ENCODE measurements at regions not wholly inside any gene's neighbourhood (a gene's known extent, or its start where the extent isn't known, plus 50 kb on each side); places are given as distances from the start of the nearest gene placed in this dataset.

GRCh38 chr4:111282035-111282434, 659.2 kb upstream of the PITX2 start:
- Mint-ChIP-seq H3K9me3 (ENCODE audit: unreplicated experiment) (no peaks in the 10 kb centered on the region), H3K4me1 (ENCODE audit: unreplicated experiment) (no peaks in the 10 kb centered on the region), H3K27ac (ENCODE audit: unreplicated experiment) (no peak overlapping the region), H3K4me3 (ENCODE audit: unreplicated experiment) (no peak overlapping the region), H3K36me3 (ENCODE audit: low read depth, unreplicated experiment) (no peaks in the 10 kb centered on the region), H3K27me3 (ENCODE audit: unreplicated experiment) (no peaks in the 10 kb centered on the region)
- no peak for DNase-seq (ENCODE audit: low spot score)
- no peak for TF ChIP-seq CTCF (IDR thresholded peaks at IDR 0.05; ENCODE audit: unreplicated experiment)

- Mint-ChIP-seq H3K27me3 (ENCODE audit: unreplicated experiment) (no peaks in the 10 kb centered on the region), H3K4me1 (ENCODE audit: unreplicated experiment) (no peaks in the 10 kb centered on the region), H3K27ac (ENCODE audit: unreplicated experiment) (no peak overlapping the region), H3K9me3 (ENCODE audit: unreplicated experiment) (no peaks in the 10 kb centered on the region), H3K4me3 (ENCODE audit: unreplicated experiment) (no peak overlapping the region), H3K36me3 (ENCODE audit: low read depth, unreplicated experiment) (no peaks in the 10 kb centered on the region)
- DNase-seq (ENCODE audit: low spot score) = peak; percentile 74
- peak; percentile 97 for TF ChIP-seq CTCF (IDR thresholded peaks at IDR 0.05; ENCODE audit: unreplicated experiment)
Measured at GRCh38 chr4:111283066-111283677, 660.3 kb upstream of the PITX2 start.

GRCh38 chr4:111296466-111296865, 673.6 kb upstream of the PITX2 start:
- no peak for DNase-seq (ENCODE audit: low spot score)
- no peaks in the 10 kb centered on the region for H3K36me3 Mint-ChIP-seq (ENCODE audit: low read depth, unreplicated experiment)
- no peaks in the 10 kb centered on the region for H3K4me1 Mint-ChIP-seq (ENCODE audit: unreplicated experiment)
- no peak overlapping the region for H3K27ac Mint-ChIP-seq (ENCODE audit: unreplicated experiment)
- H3K27me3 Mint-ChIP-seq (ENCODE audit: unreplicated experiment) = peaks cover 1% of the 10 kb centered on the region
- no peak overlapping the region for H3K4me3 Mint-ChIP-seq (ENCODE audit: unreplicated experiment)
- TF ChIP-seq CTCF (IDR thresholded peaks at IDR 0.05; ENCODE audit: unreplicated experiment) = no peak
- no peaks in the 10 kb centered on the region for H3K9me3 Mint-ChIP-seq (ENCODE audit: unreplicated experiment)

- Mint-ChIP-seq H3K36me3 (ENCODE audit: low read depth, unreplicated experiment) (no peaks in the 10 kb centered on the region), H3K9me3 (ENCODE audit: unreplicated experiment) (no peaks in the 10 kb centered on the region), H3K27me3 (ENCODE audit: unreplicated experiment) (no peaks in the 10 kb centered on the region), H3K4me3 (ENCODE audit: unreplicated experiment) (no peak overlapping the region), H3K4me1 (ENCODE audit: unreplicated experiment) (no peaks in the 10 kb centered on the region), H3K27ac (ENCODE audit: unreplicated experiment) (no peak overlapping the region)
- DNase-seq (ENCODE audit: low spot score) = no peak
- TF ChIP-seq CTCF (IDR thresholded peaks at IDR 0.05; ENCODE audit: unreplicated experiment) = no peak
Measured at GRCh38 chr4:111303806-111304205, 680.9 kb upstream of the PITX2 start.

GRCh38 chr4:111323496-111323895, 700.6 kb upstream of the PITX2 start:
- Mint-ChIP-seq H3K4me1 (ENCODE audit: unreplicated experiment) (no peaks in the 10 kb centered on the region), H3K27me3 (ENCODE audit: unreplicated experiment) (no peaks in the 10 kb centered on the region), H3K4me3 (ENCODE audit: unreplicated experiment) (no peak overlapping the region), H3K9me3 (ENCODE audit: unreplicated experiment) (no peaks in the 10 kb centered on the region), H3K27ac (ENCODE audit: unreplicated experiment) (no peak overlapping the region), H3K36me3 (ENCODE audit: low read depth, unreplicated experiment) (no peaks in the 10 kb centered on the region)
- DNase-seq (ENCODE audit: low spot score) = no peak
- TF ChIP-seq CTCF (IDR thresholded peaks at IDR 0.05; ENCODE audit: unreplicated experiment) = no peak
